NCI-H2081 (cell line): ENCODE measurements at regions not wholly inside any gene's neighbourhood (a gene's known extent, or its start where the extent isn't known, plus 50 kb on each side); places are given as distances from the start of the nearest gene placed in this dataset.
"Not testable (repeated sequence)": the region's sequence is repeated elsewhere in the genome, so short reads cannot be mapped to it uniquely, and the experiment has no call there.

Source experiments
- DNase-seq, 2 experiments: peaks; one replicate each; lab custom pipeline; 2025; lab: John Stamatoyannopoulos, UW

- DNase-seq, result not testable (repeated sequence)
These were observed 59.6 kb upstream of the DMRTB1 start for GRCh38 chr1:53399370-53400133.

GRCh38 chr1:53400761-53401674 lies 58.2 kb upstream of the DMRTB1 start:
- DNase-seq, result no peak

DNA sequence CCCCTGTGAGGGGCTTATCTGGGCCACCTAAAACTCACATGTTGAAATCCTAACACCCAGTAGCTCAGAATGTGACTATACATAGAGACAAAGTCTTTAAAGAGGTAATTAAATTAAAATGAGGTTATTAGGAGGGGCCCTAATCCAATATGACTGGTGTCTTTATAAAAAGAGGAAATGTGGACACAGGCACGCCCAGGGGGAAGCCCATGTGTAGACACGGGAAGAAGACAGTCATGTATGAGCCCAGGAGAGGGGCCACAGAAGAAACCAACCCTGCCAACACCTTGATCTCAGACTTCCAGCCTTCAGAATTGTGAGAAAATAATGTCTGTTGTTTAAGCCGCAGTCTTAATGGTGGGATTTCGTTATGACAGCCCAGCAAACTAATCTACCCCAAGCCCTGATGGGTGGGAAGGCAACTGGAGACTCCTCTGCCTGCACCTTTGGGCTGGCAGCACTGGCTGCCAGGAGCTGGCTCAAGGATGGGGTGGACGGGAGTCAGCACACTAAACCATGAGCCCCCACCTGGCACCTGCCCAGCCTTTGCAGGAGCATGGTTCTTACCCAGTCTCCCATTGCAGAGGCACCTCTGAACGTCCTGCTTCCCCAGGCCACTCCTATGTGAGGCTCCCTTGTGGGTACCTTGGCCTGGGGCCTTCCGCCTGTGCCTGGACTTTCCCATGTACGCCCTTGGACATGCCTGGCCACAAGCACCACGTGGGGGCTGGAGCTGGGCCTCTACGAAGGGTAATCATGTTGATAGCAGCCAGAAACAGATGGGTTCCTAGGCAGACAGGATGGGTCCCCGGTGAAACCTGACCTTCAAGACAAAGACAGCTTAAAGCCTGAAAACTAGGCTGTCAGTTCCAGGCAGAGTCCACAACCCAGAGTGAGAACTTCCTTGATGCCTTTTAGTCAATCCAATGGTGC lies 57.1 kb upstream of the DMRTB1 start:
- no peak for DNase-seq

- DNase-seq, result no peak
These were observed 56.1 kb upstream of the DMRTB1 start for GRCh38 chr1:53402891-53403655.

DNA sequence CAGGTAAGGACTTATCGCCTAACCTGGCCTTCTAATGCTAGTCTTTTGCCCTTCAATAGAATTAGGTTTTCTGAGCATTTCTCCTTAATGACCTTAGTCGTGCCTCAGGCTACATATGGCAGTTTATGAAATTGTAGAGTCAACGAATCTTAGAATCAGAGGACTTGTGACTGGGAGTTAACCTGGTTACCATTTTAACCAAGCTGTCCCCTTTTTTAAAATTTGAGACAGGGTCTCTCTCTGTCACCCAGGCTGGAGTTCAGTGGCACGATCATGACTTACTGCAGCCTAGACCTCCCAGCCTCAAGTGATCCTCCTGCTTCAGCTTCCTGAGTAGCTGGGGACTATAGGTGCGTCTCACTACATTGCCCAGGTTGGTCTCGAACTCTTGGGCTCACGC lies 53.5 kb upstream of the DMRTB1 start:
- no peak for DNase-seq

DNA sequence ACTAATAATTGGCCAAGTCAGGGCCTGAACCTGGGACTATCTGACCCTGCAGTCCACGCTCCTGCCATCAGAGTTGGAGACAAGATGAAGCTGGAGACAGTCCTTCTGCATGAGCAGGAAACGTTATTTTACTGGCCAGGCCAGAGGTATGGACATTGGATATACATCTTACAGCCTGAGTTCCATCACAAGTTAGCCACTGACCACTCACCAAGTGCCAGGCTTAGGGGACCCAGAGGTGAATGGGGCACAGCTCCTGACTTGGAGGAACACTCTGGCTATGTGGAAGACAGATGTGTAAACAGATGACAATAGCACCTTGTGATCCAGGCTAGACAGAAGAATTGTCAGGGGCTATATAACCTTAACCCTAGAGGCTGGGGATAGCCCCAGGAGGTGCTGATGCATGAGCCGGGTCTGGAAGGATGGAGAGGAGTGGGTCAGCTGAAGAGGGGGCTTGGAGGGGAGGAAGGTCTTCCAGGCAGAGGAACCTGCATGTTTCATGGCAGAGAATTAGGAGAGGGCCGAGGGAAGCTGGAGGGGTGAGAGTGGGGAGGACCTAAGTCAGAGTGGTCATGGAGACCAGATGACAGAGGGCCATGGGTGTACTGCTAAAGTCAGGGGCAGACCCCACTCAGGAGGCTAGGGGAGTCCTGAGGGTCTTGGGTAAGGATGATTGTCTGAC lies 52.5 kb upstream of the DMRTB1 start:
- no peak for DNase-seq

- DNase-seq, result no peak
These were observed 51.0 kb upstream of the DMRTB1 start for GRCh38 chr1:53408013-53408754.

- no peak for DNase-seq
These were observed 50.5 kb upstream of the DMRTB1 start for GRCh38 chr1:53408755-53409129.

GRCh38 chr1:53409233-53409632 lies 50.0 kb upstream of the DMRTB1 start:
- no peak for DNase-seq
